Prostate gland (tissue), 2 donors: ENCODE measurements at regions not wholly inside any gene's neighbourhood (a gene's known extent, or its start where the extent isn't known, plus 50 kb on each side); places are given as distances from the start of the nearest gene placed in this dataset.

Source experiments
- POLR2A ChIP-seq: fragments of 450-650 bp; IDR thresholded peaks from one replicate; pipeline ENCODE4 v1.6.1; 2016; ENCODE audit warnings: antibody characterized with exemption, mild to moderate bottlenecking
- TF ChIP-seq, protein P1 (sequence below), 4 experiments: fragments of 200-600 bp in 2 of 4; fragments of 450-650 bp in 2 of 4; sonication (generic) in 2 of 4; IDR thresholded peaks; 1 replicate in 3 of 4; 2 replicates in 1 of 4; pipeline ENCODE4 v1.5.1; 2016 to 2019; ENCODE audit warnings: antibody characterized with exemption in 4 of 4, mild to moderate bottlenecking in 2 of 4, moderate library complexity in 2 of 4

- TF ChIP-seq, protein P1, sequence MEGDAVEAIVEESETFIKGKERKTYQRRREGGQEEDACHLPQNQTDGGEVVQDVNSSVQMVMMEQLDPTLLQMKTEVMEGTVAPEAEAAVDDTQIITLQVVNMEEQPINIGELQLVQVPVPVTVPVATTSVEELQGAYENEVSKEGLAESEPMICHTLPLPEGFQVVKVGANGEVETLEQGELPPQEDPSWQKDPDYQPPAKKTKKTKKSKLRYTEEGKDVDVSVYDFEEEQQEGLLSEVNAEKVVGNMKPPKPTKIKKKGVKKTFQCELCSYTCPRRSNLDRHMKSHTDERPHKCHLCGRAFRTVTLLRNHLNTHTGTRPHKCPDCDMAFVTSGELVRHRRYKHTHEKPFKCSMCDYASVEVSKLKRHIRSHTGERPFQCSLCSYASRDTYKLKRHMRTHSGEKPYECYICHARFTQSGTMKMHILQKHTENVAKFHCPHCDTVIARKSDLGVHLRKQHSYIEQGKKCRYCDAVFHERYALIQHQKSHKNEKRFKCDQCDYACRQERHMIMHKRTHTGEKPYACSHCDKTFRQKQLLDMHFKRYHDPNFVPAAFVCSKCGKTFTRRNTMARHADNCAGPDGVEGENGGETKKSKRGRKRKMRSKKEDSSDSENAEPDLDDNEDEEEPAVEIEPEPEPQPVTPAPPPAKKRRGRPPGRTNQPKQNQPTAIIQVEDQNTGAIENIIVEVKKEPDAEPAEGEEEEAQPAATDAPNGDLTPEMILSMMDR (IDR thresholded peaks at IDR 0.05): no peak
- TF ChIP-seq POLR2A: no peak
Measured at GRCh38 chr17:14875557-14876412, 389.3 kb downstream of the PMP22 start.
